ENCODE measurements at regions not wholly inside any gene's neighbourhood (a gene's known extent, or its start where the extent isn't known, plus 50 kb on each side); places are given as distances from the start of the nearest gene placed in this dataset.

- DNase-seq = no peak
Observed at GRCh38 chr15:93706495-93707292, 524.7 kb upstream of the MCTP2 start.

GRCh38 chr15:93705753-93706455 is 525.5 kb upstream of the MCTP2 start:
- no peak for DNase-seq

- no peak for DNase-seq
Observed at GRCh38 chr15:93703092-93703739, 528.1 kb upstream of the MCTP2 start.

GRCh38 chr15:93700051-93700450 is 531.3 kb upstream of the MCTP2 start:
- DNase-seq = no peak

GRCh38 chr15:93694033-93694432 is 537.3 kb upstream of the MCTP2 start:
- no peak for DNase-seq

- no peak for DNase-seq
Observed at GRCh38 chr15:93683651-93684050, 547.7 kb upstream of the MCTP2 start.

GRCh38 chr15:93671387-93671943 is 559.9 kb upstream of the MCTP2 start:
- DNase-seq = no peak

GRCh38 chr15:93670931-93671330 is 560.4 kb upstream of the MCTP2 start:
- no peak for DNase-seq

- DNase-seq = no peak
Observed at GRCh38 chr15:93664213-93664956, 567.0 kb upstream of the MCTP2 start.

GRCh38 chr15:93662162-93662885 is 569.0 kb upstream of the MCTP2 start:
- no peak for DNase-seq

GRCh38 chr15:93658026-93658816 is 569.2 kb upstream of the RGMA start:
- DNase-seq = no peak

- DNase-seq = no peak
Observed at GRCh38 chr15:93656041-93656440, 567.0 kb upstream of the RGMA start.

- no peak for DNase-seq
Observed at GRCh38 chr15:93649691-93650235, 560.8 kb upstream of the RGMA start.

GRCh38 chr15:93646193-93646592 is 557.2 kb upstream of the RGMA start:
- DNase-seq = no peak

GRCh38 chr15:93645594-93645993 is 556.6 kb upstream of the RGMA start:
- DNase-seq = no peak

- no peak for DNase-seq
Observed at GRCh38 chr15:93644595-93644994, 555.6 kb upstream of the RGMA start.

- no peak for DNase-seq
Observed at GRCh38 chr15:93640411-93640962, 551.5 kb upstream of the RGMA start.

GRCh38 chr15:93631958-93632618 is 543.1 kb upstream of the RGMA start:
- DNase-seq = no peak

GRCh38 chr15:93619597-93619996 is 530.6 kb upstream of the RGMA start:
- no peak for DNase-seq

- DNase-seq = no peak
Observed at GRCh38 chr15:93617443-93617842, 528.4 kb upstream of the RGMA start.
